ENCODE measurements at regions not wholly inside any gene's neighbourhood (a gene's known extent, or its start where the extent isn't known, plus 50 kb on each side); places are given as distances from the start of the nearest gene placed in this dataset.

DNA sequence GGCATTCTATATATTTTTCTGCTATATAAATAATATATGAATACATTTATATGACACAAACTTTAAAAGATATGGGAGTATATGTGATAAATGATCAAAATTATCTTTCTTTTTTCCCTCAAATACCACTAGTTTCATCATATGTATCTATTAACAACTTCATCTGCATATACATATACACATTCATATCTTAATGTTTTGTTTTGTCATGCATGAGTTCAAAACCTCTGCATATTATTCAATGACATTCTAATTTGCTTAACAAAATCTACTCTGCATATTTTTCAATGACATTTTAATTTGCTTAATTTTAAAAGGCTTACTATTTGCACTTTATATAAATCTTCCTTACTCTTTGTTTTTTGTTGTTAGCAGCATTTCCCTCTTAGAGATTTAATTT, 276.2 kb downstream of the PIK3C3 start:
- intact Hi-C loops (cut with micrococcal nuclease), result no loop called here
- Histone ChIP-seq H3K36me3 (ENCODE audit: control insufficient read depth in 2 of 2, extremely low read depth in 1 of 2, insufficient read depth in 2 of 2, low read length in 2 of 2) (no peaks in the 10 kb centered on the region), H3K4me3 (replicated peaks in 1 of 3; ENCODE audit: insufficient read depth in 1 of 3, low read depth in 1 of 3, low read length in 3 of 3) (no peak overlapping the region), H3K4me1 (ENCODE audit: control insufficient read depth, extremely low read depth, insufficient read depth, low read length) (no peaks in the 10 kb centered on the region), H3K79me2 (ENCODE audit: control insufficient read depth, insufficient read depth, low read length) (no peaks in the 10 kb centered on the region), H3K4me2 (ENCODE audit: insufficient read depth, low read length) (no peak overlapping the region), H3K9ac (replicated peaks; ENCODE audit: extremely low read depth, insufficient read depth, low read length) (no peak overlapping the region), H3K9me1 (replicated peaks; ENCODE audit: control insufficient read depth, extremely low read depth, insufficient read depth, low read length) (no peaks in the 10 kb centered on the region), H3K9me3 (replicated peaks; ENCODE audit: control insufficient read depth, insufficient read depth, low read length) (no peaks in the 10 kb centered on the region), H2AFZ (ENCODE audit: low read depth, low read length) (no peak overlapping the region), H4K20me1 (replicated peaks; ENCODE audit: control insufficient read depth, extremely low read depth, insufficient read depth, low read length) (no peaks in the 10 kb centered on the region), H3K27me3 (ENCODE audit: control insufficient read depth in 2 of 2, insufficient read depth in 2 of 2, low read length in 2 of 2) (no peaks in the 10 kb centered on the region), H3K27ac (ENCODE audit: insufficient read depth, low read depth, low read length) (no peak overlapping the region)
- DNase-seq (ENCODE audit: low read depth, low spot score), result no peak
- FAIRE-seq, result no peak
- TF ChIP-seq MYC (IDR thresholded peaks at IDR 0.05; ENCODE audit: low read depth, low read length), result no peak
- TF ChIP-seq, protein P1, sequence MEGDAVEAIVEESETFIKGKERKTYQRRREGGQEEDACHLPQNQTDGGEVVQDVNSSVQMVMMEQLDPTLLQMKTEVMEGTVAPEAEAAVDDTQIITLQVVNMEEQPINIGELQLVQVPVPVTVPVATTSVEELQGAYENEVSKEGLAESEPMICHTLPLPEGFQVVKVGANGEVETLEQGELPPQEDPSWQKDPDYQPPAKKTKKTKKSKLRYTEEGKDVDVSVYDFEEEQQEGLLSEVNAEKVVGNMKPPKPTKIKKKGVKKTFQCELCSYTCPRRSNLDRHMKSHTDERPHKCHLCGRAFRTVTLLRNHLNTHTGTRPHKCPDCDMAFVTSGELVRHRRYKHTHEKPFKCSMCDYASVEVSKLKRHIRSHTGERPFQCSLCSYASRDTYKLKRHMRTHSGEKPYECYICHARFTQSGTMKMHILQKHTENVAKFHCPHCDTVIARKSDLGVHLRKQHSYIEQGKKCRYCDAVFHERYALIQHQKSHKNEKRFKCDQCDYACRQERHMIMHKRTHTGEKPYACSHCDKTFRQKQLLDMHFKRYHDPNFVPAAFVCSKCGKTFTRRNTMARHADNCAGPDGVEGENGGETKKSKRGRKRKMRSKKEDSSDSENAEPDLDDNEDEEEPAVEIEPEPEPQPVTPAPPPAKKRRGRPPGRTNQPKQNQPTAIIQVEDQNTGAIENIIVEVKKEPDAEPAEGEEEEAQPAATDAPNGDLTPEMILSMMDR (IDR thresholded peaks at IDR 0.05; ENCODE audit: extremely low read depth in 1 of 2, insufficient read depth in 1 of 2, low read depth in 1 of 2, low read length in 2 of 2), result no peak
- no peak for TF ChIP-seq FOS (IDR thresholded peaks at IDR 0.05; ENCODE audit: borderline replicate concordance, insufficient read depth, low read length)
- TF ChIP-seq, protein P2, sequence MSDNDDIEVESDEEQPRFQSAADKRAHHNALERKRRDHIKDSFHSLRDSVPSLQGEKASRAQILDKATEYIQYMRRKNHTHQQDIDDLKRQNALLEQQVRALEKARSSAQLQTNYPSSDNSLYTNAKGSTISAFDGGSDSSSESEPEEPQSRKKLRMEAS (IDR thresholded peaks at IDR 0.05; ENCODE audit: insufficient read depth, insufficient read length), result no peak
- TF ChIP-seq JUN (IDR thresholded peaks at IDR 0.05; ENCODE audit: borderline replicate concordance, insufficient read depth, insufficient read length, low read depth), result no peak
- TF ChIP-seq POLR2A (IDR thresholded peaks at IDR 0.05; ENCODE audit: low read depth, low read length), result no peak
- POLR2A ChIA-PET, result no interaction called here
- CTCF ChIA-PET, result no interaction called here
- dilution Hi-C loops (cut with MboI; ENCODE audit: extremely low pct_ligation_motif_present, low sequenced_read_pairs), result no loop called here
- no TSS peak for BruUV-seq (replicated peaks)

GRCh38 chr18:42231796-42232195, 276.8 kb downstream of the PIK3C3 start:
- no peak overlapping the region for H3K9ac ChIP-seq (replicated peaks; ENCODE audit: extremely low read depth, insufficient read depth, low read length)
- H4K20me1 ChIP-seq (replicated peaks; ENCODE audit: control insufficient read depth, extremely low read depth, insufficient read depth, low read length), result no peaks in the 10 kb centered on the region
- no peak overlapping the region for H3K27ac ChIP-seq (ENCODE audit: insufficient read depth, low read depth, low read length)
- H3K27me3 ChIP-seq (ENCODE audit: control insufficient read depth in 2 of 2, insufficient read depth in 2 of 2, low read length in 2 of 2), result no peaks in the 10 kb centered on the region
- no peak overlapping the region for H3K4me3 ChIP-seq (replicated peaks in 1 of 3; ENCODE audit: insufficient read depth in 1 of 3, low read depth in 1 of 3, low read length in 3 of 3)
- no peaks in the 10 kb centered on the region for H3K36me3 ChIP-seq (ENCODE audit: control insufficient read depth in 2 of 2, extremely low read depth in 1 of 2, insufficient read depth in 2 of 2, low read length in 2 of 2)
- H3K9me3 ChIP-seq (replicated peaks; ENCODE audit: control insufficient read depth, insufficient read depth, low read length), result no peaks in the 10 kb centered on the region
- ChIA-PET CTCF (no interaction called here), POLR2A (no interaction called here)
- H3K4me1 ChIP-seq (ENCODE audit: control insufficient read depth, extremely low read depth, insufficient read depth, low read length), result no peaks in the 10 kb centered on the region
- no peak for FAIRE-seq
- intact Hi-C loops (cut with micrococcal nuclease) (no loop called here), dilution Hi-C loops (cut with MboI; ENCODE audit: extremely low pct_ligation_motif_present, low sequenced_read_pairs) (no loop called here)
- no TSS peak for BruUV-seq (replicated peaks)
- TF ChIP-seq EZH2 (IDR thresholded peaks at IDR 0.05; ENCODE audit: borderline replicate concordance, low read depth, low read length, severe bottlenecking), result no peak
- TF ChIP-seq, protein P1 (IDR thresholded peaks at IDR 0.05; ENCODE audit: extremely low read depth in 1 of 2, insufficient read depth in 1 of 2, low read depth in 1 of 2, low read length in 2 of 2), result no peak
- TF ChIP-seq GATA2 (IDR thresholded peaks at IDR 0.05; ENCODE audit: insufficient read depth, insufficient read length, low read depth, low read length), result no peak
- no peak for TF ChIP-seq FOS (IDR thresholded peaks at IDR 0.05; ENCODE audit: borderline replicate concordance, insufficient read depth, low read length)
- TF ChIP-seq POLR2AphosphoS5 (IDR thresholded peaks at IDR 0.05; ENCODE audit: insufficient read depth, low read depth, low read length), result no peak
- TF ChIP-seq JUN (IDR thresholded peaks at IDR 0.05; ENCODE audit: borderline replicate concordance, insufficient read depth, insufficient read length, low read depth), result no peak
- no peak for TF ChIP-seq MYC (IDR thresholded peaks at IDR 0.05; ENCODE audit: low read depth, low read length)
- TF ChIP-seq, protein P2 (IDR thresholded peaks at IDR 0.05; ENCODE audit: insufficient read depth, insufficient read length), result no peak
- no peak for TF ChIP-seq POLR2A (IDR thresholded peaks at IDR 0.05; ENCODE audit: low read depth, low read length)
- H3K4me2 ChIP-seq (ENCODE audit: insufficient read depth, low read length), result no peak overlapping the region
- H3K9me1 ChIP-seq (replicated peaks; ENCODE audit: control insufficient read depth, extremely low read depth, insufficient read depth, low read length), result no peaks in the 10 kb centered on the region
- no peak for DNase-seq (ENCODE audit: low read depth, low spot score)
- H2AFZ ChIP-seq (ENCODE audit: low read depth, low read length), result no peak overlapping the region
- no peaks in the 10 kb centered on the region for H3K79me2 ChIP-seq (ENCODE audit: control insufficient read depth, insufficient read depth, low read length)

Measured in endothelial cell of umbilical vein (primary cell).